HepG2 (cell line): ENCODE measurements at regions not wholly inside any gene's neighbourhood (a gene's known extent, or its start where the extent isn't known, plus 50 kb on each side); places are given as distances from the start of the nearest gene placed in this dataset.

Source experiments
- ATAC-seq: fragments of 200-7000 bp; cut with Tn5 transposase; 3 replicates; pipeline ENCODE4 v1.9.1; 2020; ENCODE audit warnings: mild to moderate bottlenecking, moderate library complexity
- BruUV-seq: library from RNA; stranded (reverse); fragments of 400-500 nt; replicated peaks from 2 replicates; lab custom pipeline; 2021; lab: Mats Ljungman, UMichigan
- CTCF ChIA-PET: fragments of 300-600 bp; formaldehyde crosslinking; extraction: SDS; loops from one replicate; lab custom pipeline; 2021; ENCODE audit warnings: low total read pairs, inconsistent platforms, low intra/inter-chr PET ratio; lab: Yijun Ruan, JAX
- POLR2A ChIA-PET: fragments of 350-600 bp; sonication (Branson Sonifier 250); formaldehyde crosslinking; loops from one replicate; lab custom pipeline; 2020; ENCODE audit warnings: antibody characterized with exemption, inconsistent platforms; lab: Yijun Ruan, JAX
- DNase-seq: peaks from one replicate; pipeline ENCODE4 v3.0.0-alpha.2; 2015; ENCODE audit warnings: low spot score
- FAIRE-seq: peaks from 3 replicates; lab custom pipeline; 2011; peaks lifted over from hg19 to GRCh38; lab: Jason Lieb, UNC
- H2AFZ ChIP-seq: one replicate; pipeline ENCODE4 v1.6.1; 2011; ENCODE audit warnings: low read length, inconsistent platforms
- H3K27ac ChIP-seq: fragments of 300-600 bp; 3 replicates; pipeline ENCODE4 v1.8.0; 2011; ENCODE audit warnings: mixed run types, mild to moderate bottlenecking, mixed read lengths, low read length, inconsistent platforms; ENCODE audit not compliant: insufficient read depth; ENCODE audit errors: extremely low read length
- H3K27me3 ChIP-seq, 2 experiments: fragments of 200-600 bp in 1 of 2; 2 replicates in 1 of 2; 3 replicates in 1 of 2; pipeline versions ENCODE4 v1.6.0 to v1.8.0; 2011; ENCODE audit warnings: low read length in 2 of 2, mild to moderate bottlenecking in 2 of 2, moderate library complexity in 2 of 2, inconsistent platforms in 1 of 2; ENCODE audit not compliant: insufficient read depth in 2 of 2, control insufficient read depth in 1 of 2
- H3K36me3 ChIP-seq, 2 experiments: fragments of 200-600 bp in 1 of 2; replicated peaks in 1 of 2; 2 replicates in 1 of 2; 3 replicates in 1 of 2; pipeline versions ENCODE4 v1.5.1 to v1.8.0; 2011; ENCODE audit warnings: low read length in 2 of 2, inconsistent platforms in 1 of 2; ENCODE audit not compliant: insufficient read depth in 2 of 2, control insufficient read depth in 1 of 2
- H3K4me1 ChIP-seq: 2 replicates; pipeline ENCODE4 v1.5.1; 2012; ENCODE audit warnings: low read length, inconsistent platforms; ENCODE audit not compliant: insufficient read depth
- H3K4me2 ChIP-seq: 2 replicates; pipeline ENCODE4 v1.6.0; 2011; ENCODE audit warnings: low read depth, low read length, inconsistent platforms
- H3K4me3 ChIP-seq, 3 experiments: fragments of 200-600 bp in 1 of 3; sonication (generic), shearing (Covaris generic) in 1 of 3; replicated peaks in 1 of 3; 2 replicates each; pipeline ENCODE4 v1.5.1; 2011 to 2016; ENCODE audit warnings: low read length in 3 of 3, inconsistent platforms in 2 of 3, low read depth in 2 of 3, mild to moderate bottlenecking in 2 of 3, control low read depth in 1 of 3, mixed read lengths in 1 of 3; ENCODE audit not compliant: insufficient read depth in 1 of 3
- H3K79me2 ChIP-seq: one replicate; pipeline ENCODE4 v1.6.1; 2011; ENCODE audit warnings: low read length, inconsistent platforms; ENCODE audit not compliant: insufficient read depth
- H3K9ac ChIP-seq: 2 replicates; pipeline ENCODE4 v1.6.0; 2011; ENCODE audit warnings: mild to moderate bottlenecking, low read depth, low read length, inconsistent platforms; ENCODE audit not compliant: insufficient read depth
- H3K9me3 ChIP-seq: 2 replicates; pipeline ENCODE4 v1.5.1; 2012; ENCODE audit warnings: mild to moderate bottlenecking, low read length
- H4K20me1 ChIP-seq: 2 replicates; pipeline ENCODE4 v1.6.0; 2011; ENCODE audit warnings: inconsistent platforms, mild to moderate bottlenecking, low read length, moderate library complexity; ENCODE audit not compliant: insufficient read depth
- ARHGAP35 ChIP-seq: sonication (generic); formaldehyde crosslinking; IDR thresholded peaks from 2 replicates; pipeline ENCODE4 v1.9.0; 2022; ENCODE audit warnings: mild to moderate bottlenecking, inconsistent platforms, moderate library complexity, missing genetic modification reagents, borderline replicate concordance
- KDM1A ChIP-seq: IDR thresholded peaks from 2 replicates; pipeline ENCODE4 v1.6.1; 2016; ENCODE audit warnings: missing compliant biosample characterization
- NFATC3 ChIP-seq: sonication (generic); formaldehyde crosslinking; IDR thresholded peaks from 2 replicates; pipeline ENCODE4 v1.5.1; 2020; ENCODE audit warnings: mild to moderate bottlenecking, missing genetic modification reagents
- PHF20 ChIP-seq: sonication (generic); formaldehyde crosslinking; IDR thresholded peaks from 2 replicates; pipeline ENCODE4 v1.5.0; 2020; ENCODE audit warnings: mild to moderate bottlenecking, missing genetic modification reagents
- POLR2A ChIP-seq, 2 experiments: IDR thresholded peaks; 2 replicates each; pipeline ENCODE4 v1.6.1; 2011; ENCODE audit warnings: low read depth in 2 of 2, low read length in 2 of 2, mild to moderate bottlenecking in 1 of 2, moderate library complexity in 1 of 2; ENCODE audit not compliant: insufficient read depth in 1 of 2
- SMC3 ChIP-seq: IDR thresholded peaks from 2 replicates; pipeline ENCODE4 v1.6.1; 2011; ENCODE audit warnings: low read length, improper control_type of control experiment
- SP1 ChIP-seq, 2 experiments: fragments of 450-650 bp in 1 of 2; sonication (generic) in 1 of 2; formaldehyde crosslinking in 1 of 2; IDR thresholded peaks; 2 replicates each; pipeline versions ENCODE4 v1.4.0 to v1.6.1; 2016 to 2020; ENCODE audit warnings: missing genetic modification reagents in 1 of 2
- SYNCRIP ChIP-seq: fragments of 200-400 bp; formaldehyde crosslinking; IDR thresholded peaks from 2 replicates; pipeline ENCODE4 v1.6.1; 2018; ENCODE audit warnings: mild to moderate bottlenecking, low read depth, low read length; ENCODE audit not compliant: insufficient read depth
- TAF15 ChIP-seq: fragments of 200-400 bp; formaldehyde crosslinking; IDR thresholded peaks from one replicate; pipeline ENCODE4 v1.6.1; 2018; ENCODE audit warnings: mild to moderate bottlenecking, low read depth, low read length; ENCODE audit not compliant: poor library complexity, severe bottlenecking
- U2AF1 ChIP-seq: fragments of 200-400 bp; formaldehyde crosslinking; optimal IDR thresholded peaks from 2 replicates; pipeline ENCODE3; 2017; ENCODE audit warnings: mild to moderate bottlenecking, low read depth, low read length
- ZNF30 ChIP-seq: sonication (generic); formaldehyde crosslinking; IDR thresholded peaks from 2 replicates; pipeline ENCODE4 v1.5.0; 2020; ENCODE audit warnings: mild to moderate bottlenecking, missing genetic modification reagents
- ZNF329 ChIP-seq: sonication (generic); formaldehyde crosslinking; IDR thresholded peaks from 2 replicates; pipeline ENCODE4 v1.9.0; 2021; ENCODE audit warnings: low read depth, mild to moderate bottlenecking, missing genetic modification reagents
- ZNF367 ChIP-seq: sonication (generic); formaldehyde crosslinking; IDR thresholded peaks from 2 replicates; pipeline ENCODE4 v1.4.0; 2020; ENCODE audit warnings: missing genetic modification reagents, borderline replicate concordance
- ZNF660 ChIP-seq: sonication (generic); formaldehyde crosslinking; IDR thresholded peaks from 2 replicates; pipeline ENCODE4 v1.5.1; 2020; ENCODE audit warnings: mild to moderate bottlenecking, low read depth, missing genetic modification reagents, borderline replicate concordance
- ZNF883 ChIP-seq: sonication (generic); formaldehyde crosslinking; IDR thresholded peaks from 2 replicates; pipeline ENCODE4 v1.5.1; 2020; ENCODE audit warnings: mild to moderate bottlenecking, missing genetic modification reagents; ENCODE audit errors: not compliant biosample characterization
- WGBS: methylation state at CpG from one replicate; pipeline ENCODE4 v1.1.6; 2017; ENCODE audit warnings: low lambda C conversion rate; 5-methylcytosine and 5-hydroxymethylcytosine counted together
- in situ Hi-C: cut with HindIII; loops from 2 replicates; pipeline ENCODE4 v1.10.0; 2017; ENCODE audit warnings: low pct_unique_long_range_greater_than_20kb; ENCODE audit not compliant: extremely low pct_ligation_motif_present
- intact Hi-C: fragments of 100-400 bp; cut with micrococcal nuclease; formaldehyde crosslinking; loops from one replicate; pipeline ENCODE4 v1.10.0; 2022; ENCODE audit not compliant: unreplicated experiment
- TF ChIP-seq, protein P1 (sequence below): sonication (generic); formaldehyde crosslinking; IDR thresholded peaks from 2 replicates; pipeline ENCODE4 v1.8.1; 2023; ENCODE audit warnings: mild to moderate bottlenecking, inconsistent platforms, moderate library complexity, missing genetic modification reagents, borderline replicate concordance
- TF ChIP-seq, protein P2 (sequence below): sonication (generic); formaldehyde crosslinking; IDR thresholded peaks from 2 replicates; pipeline ENCODE4 v1.9.0; 2021; ENCODE audit warnings: missing genetic modification reagents, borderline replicate concordance
- TF ChIP-seq, protein P3 (sequence below): sonication (generic); formaldehyde crosslinking; IDR thresholded peaks from 2 replicates; pipeline ENCODE4 v1.8.0; 2022; ENCODE audit warnings: missing genetic modification reagents, low read depth, mild to moderate bottlenecking, borderline replicate concordance
- TF ChIP-seq, protein P4 (sequence below): IDR thresholded peaks from 2 replicates; pipeline ENCODE4 v1.6.1; 2016; ENCODE audit warnings: control low read depth

- TF ChIP-seq, protein P1, sequence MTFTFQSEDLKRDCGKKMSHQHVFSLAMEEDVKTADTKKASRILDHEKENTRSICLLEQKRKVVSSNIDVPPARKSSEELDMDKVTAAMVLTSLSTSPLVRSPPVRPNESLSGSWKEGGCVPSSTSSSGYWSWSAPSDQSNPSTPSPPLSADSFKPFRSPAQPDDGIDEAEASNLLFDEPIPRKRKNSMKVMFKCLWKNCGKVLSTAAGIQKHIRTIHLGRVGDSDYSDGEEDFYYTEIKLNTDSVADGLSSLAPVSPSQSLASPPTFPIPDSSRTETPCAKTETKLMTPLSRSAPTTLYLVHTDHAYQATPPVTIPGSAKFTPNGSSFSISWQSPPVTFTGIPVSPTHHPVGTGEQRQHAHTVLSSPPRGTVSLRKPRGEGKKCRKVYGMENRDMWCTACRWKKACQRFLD (CRISPR knock-in tag) = no peak
- TF ChIP-seq ZNF660 = no peak
- TF ChIP-seq SYNCRIP = no peak
These were observed 210.7 kb upstream of the TMEM132C start (continued) for GRCh38 chr12:128056136-128056801.

- ChIA-PET POLR2A (no interaction called here), CTCF (no interaction called here)
- WGBS = 21% methylated on average over 8 of the region's 9 CpGs
- Histone ChIP-seq H3K9ac (no peak overlapping the region), H3K9me3 (no peaks in the 10 kb centered on the region), H4K20me1 (no peaks in the 10 kb centered on the region), H3K4me1 (no peaks in the 10 kb centered on the region), H3K27ac (no peak overlapping the region), H3K4me3 (no peak overlapping the region), H2AFZ (no peak overlapping the region), H3K27me3 (no peaks in the 10 kb centered on the region; a peak in 1 of 5 replicates), H3K79me2 (no peaks in the 10 kb centered on the region), H3K36me3 (no peaks in the 10 kb centered on the region), H3K4me2 (no peak overlapping the region)
- in situ Hi-C loops = no loop called here
- no peak for ATAC-seq
- intact Hi-C loops = no loop called here
- BruUV-seq = no TSS peak
- FAIRE-seq = no peak
- no peak for DNase-seq
- TF ChIP-seq ZNF883 (CRISPR knock-in tag) (no peak), POLR2A (IDR thresholded peaks at IDR 0.05; ENCODE audit: insufficient read depth in 1 of 2, low read depth in 2 of 2, low read length in 2 of 2) (no peak), TAF15 (no peak), NFATC3 (no peak), ZNF329 (CRISPR knock-in tag) (no peak), PHF20 (no peak), ZNF367 (CRISPR knock-in tag) (no peak), ZNF30 (no peak), U2AF1 (no peak), ARHGAP35 (no peak), KDM1A (CRISPR knock-in tag) (no peak), SMC3 (no peak), SP1 (IDR thresholded peaks at IDR 0.05) (no peak), SP1 (CRISPR knock-in tag; IDR thresholded peaks at IDR 0.05) (no peak)
- TF ChIP-seq, protein P2, sequence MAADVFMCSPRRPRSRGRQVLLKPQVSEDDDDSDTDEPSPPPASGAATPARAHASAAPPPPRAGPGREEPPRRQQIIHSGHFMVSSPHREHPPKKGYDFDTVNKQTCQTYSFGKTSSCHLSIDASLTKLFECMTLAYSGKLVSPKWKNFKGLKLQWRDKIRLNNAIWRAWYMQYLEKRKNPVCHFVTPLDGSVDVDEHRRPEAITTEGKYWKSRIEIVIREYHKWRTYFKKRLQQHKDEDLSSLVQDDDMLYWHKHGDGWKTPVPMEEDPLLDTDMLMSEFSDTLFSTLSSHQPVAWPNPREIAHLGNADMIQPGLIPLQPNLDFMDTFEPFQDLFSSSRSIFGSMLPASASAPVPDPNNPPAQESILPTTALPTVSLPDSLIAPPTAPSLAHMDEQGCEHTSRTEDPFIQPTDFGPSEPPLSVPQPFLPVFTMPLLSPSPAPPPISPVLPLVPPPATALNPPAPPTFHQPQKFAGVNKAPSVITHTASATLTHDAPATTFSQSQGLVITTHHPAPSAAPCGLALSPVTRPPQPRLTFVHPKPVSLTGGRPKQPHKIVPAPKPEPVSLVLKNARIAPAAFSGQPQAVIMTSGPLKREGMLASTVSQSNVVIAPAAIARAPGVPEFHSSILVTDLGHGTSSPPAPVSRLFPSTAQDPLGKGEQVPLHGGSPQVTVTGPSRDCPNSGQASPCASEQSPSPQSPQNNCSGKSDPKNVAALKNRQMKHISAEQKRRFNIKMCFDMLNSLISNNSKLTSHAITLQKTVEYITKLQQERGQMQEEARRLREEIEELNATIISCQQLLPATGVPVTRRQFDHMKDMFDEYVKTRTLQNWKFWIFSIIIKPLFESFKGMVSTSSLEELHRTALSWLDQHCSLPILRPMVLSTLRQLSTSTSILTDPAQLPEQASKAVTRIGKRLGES (CRISPR knock-in tag) = no peak
- TF ChIP-seq, protein P3, sequence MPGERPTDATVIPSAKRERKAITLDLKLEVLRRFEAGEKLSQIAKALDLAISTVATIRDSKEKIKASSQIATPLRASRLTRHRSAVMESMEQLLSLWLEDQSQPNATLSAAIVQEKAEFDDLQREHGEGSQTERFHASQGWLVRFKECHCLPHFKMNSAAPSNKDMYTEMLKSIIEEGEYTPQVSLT = no peak
- TF ChIP-seq, protein P4, sequence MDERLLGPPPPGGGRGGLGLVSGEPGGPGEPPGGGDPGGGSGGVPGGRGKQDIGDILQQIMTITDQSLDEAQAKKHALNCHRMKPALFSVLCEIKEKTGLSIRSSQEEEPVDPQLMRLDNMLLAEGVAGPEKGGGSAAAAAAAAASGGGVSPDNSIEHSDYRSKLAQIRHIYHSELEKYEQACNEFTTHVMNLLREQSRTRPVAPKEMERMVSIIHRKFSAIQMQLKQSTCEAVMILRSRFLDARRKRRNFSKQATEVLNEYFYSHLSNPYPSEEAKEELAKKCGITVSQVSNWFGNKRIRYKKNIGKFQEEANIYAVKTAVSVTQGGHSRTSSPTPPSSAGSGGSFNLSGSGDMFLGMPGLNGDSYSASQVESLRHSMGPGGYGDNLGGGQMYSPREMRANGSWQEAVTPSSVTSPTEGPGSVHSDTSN = no peak
These were observed 209.4 kb upstream of the TMEM132C start for GRCh38 chr12:128057586-128057985.
